Neutrophil (primary cell): ENCODE measurements at regions not wholly inside any gene's neighbourhood (a gene's known extent, or its start where the extent isn't known, plus 50 kb on each side); places are given as distances from the start of the nearest gene placed in this dataset.

Experiments used
- H3K27ac ChIP-seq: fragments of 200-600 bp; sonication (generic); 2 replicates; pipeline ENCODE4 v1.5.1; 2016; ENCODE audit warnings: mild to moderate bottlenecking, moderate library complexity
- H3K27me3 ChIP-seq: fragments of 200-600 bp; sonication (generic); 2 replicates; pipeline ENCODE4 v1.6.0; 2016; ENCODE audit warnings: mild to moderate bottlenecking
- H3K36me3 ChIP-seq: fragments of 200-600 bp; sonication (generic); 2 replicates; pipeline ENCODE4 v1.5.1; 2017
- H3K4me1 ChIP-seq, 2 experiments: fragments of 200-600 bp in 1 of 2; sonication (generic) in 1 of 2; 1 replicate in 1 of 2; 2 replicates in 1 of 2; pipeline versions ENCODE4 v1.5.1 to v1.6.1; 2013 to 2016; ENCODE audit warnings: low read depth in 1 of 2, low read length in 1 of 2, mild to moderate bottlenecking in 1 of 2, moderate library complexity in 1 of 2; ENCODE audit not compliant: control insufficient read depth in 1 of 2, insufficient read depth in 1 of 2
- H3K4me3 ChIP-seq, 2 experiments: fragments of 200-600 bp in 1 of 2; sonication (generic) in 1 of 2; 1 replicate in 1 of 2; 2 replicates in 1 of 2; pipeline ENCODE4 v1.5.1; 2013 to 2016; ENCODE audit warnings: low read depth in 1 of 2, low read length in 1 of 2, mild to moderate bottlenecking in 1 of 2, moderate library complexity in 1 of 2
- H3K9me3 ChIP-seq: fragments of 200-600 bp; sonication (generic); 2 replicates; pipeline ENCODE4 v1.5.1; 2016
- CTCF ChIP-seq: fragments of 200-600 bp; sonication (generic); IDR thresholded peaks from 2 replicates; pipeline ENCODE4 v1.5.1; 2016; ENCODE audit warnings: antibody characterized with exemption

- TF ChIP-seq CTCF = no peak
- Histone ChIP-seq H3K36me3 (no peaks in the 10 kb centered on the region), H3K27me3 (no peaks in the 10 kb centered on the region), H3K4me3 (no peak overlapping the region), H3K4me1 (no peaks in the 10 kb centered on the region), H3K27ac (no peak overlapping the region), H3K9me3 (no peaks in the 10 kb centered on the region)
Observed at GRCh38 chr14:25430808-25431207, 380.9 kb upstream of the STXBP6 start.

- Histone ChIP-seq H3K36me3 (no peaks in the 10 kb centered on the region), H3K27ac (no peak overlapping the region), H3K4me3 (no peak overlapping the region), H3K4me1 (no peaks in the 10 kb centered on the region), H3K9me3 (no peaks in the 10 kb centered on the region), H3K27me3 (peaks cover 5% of the 10 kb centered on the region)
- TF ChIP-seq CTCF = no peak
Observed at GRCh38 chr14:25412998-25413397, 363.1 kb upstream of the STXBP6 start.

- H3K4me1 ChIP-seq = no peaks in the 10 kb centered on the region
- no peaks in the 10 kb centered on the region for H3K36me3 ChIP-seq
- no peak overlapping the region for H3K27ac ChIP-seq
- peaks cover 5% of the 10 kb centered on the region for H3K27me3 ChIP-seq
- H3K9me3 ChIP-seq = no peaks in the 10 kb centered on the region
- H3K4me3 ChIP-seq = no peak overlapping the region
- TF ChIP-seq CTCF = no peak
Observed at GRCh38 chr14:25411781-25412757, 362.1 kb upstream of the STXBP6 start.

GRCh38 chr14:25406818-25407217 is 356.9 kb upstream of the STXBP6 start:
- no peak for TF ChIP-seq CTCF
- H3K36me3 ChIP-seq = no peaks in the 10 kb centered on the region
- no peak overlapping the region for H3K27ac ChIP-seq
- H3K9me3 ChIP-seq = no peaks in the 10 kb centered on the region
- no peaks in the 10 kb centered on the region for H3K27me3 ChIP-seq
- H3K4me1 ChIP-seq = no peaks in the 10 kb centered on the region
- H3K4me3 ChIP-seq = no peak overlapping the region

- no peak for TF ChIP-seq CTCF
Observed at GRCh38 chr14:25400607-25401206, 350.8 kb upstream of the STXBP6 start.

More at GRCh38 chr14:25400607-25401206, 350.8 kb upstream of the STXBP6 start:
- no peaks in the 10 kb centered on the region for H3K27me3 ChIP-seq
- no peaks in the 10 kb centered on the region for H3K36me3 ChIP-seq
- no peaks in the 10 kb centered on the region for H3K9me3 ChIP-seq
- H3K27ac ChIP-seq = no peak overlapping the region
- no peaks in the 10 kb centered on the region for H3K4me1 ChIP-seq
- H3K4me3 ChIP-seq = no peak overlapping the region
